OCI-LY7 (cell line): ENCODE measurements at regions not wholly inside any gene's neighbourhood (a gene's known extent, or its start where the extent isn't known, plus 50 kb on each side); places are given as distances from the start of the nearest gene placed in this dataset.

ENCODE experiments used
- BruUV-seq: library from RNA; stranded (reverse); fragments of 400-500 nt; replicated peaks from 2 replicates; lab custom pipeline; 2021; lab: Mats Ljungman, UMichigan
- CTCF ChIA-PET: fragments of 300-600 bp; sonication (Branson Sonifier 250); formaldehyde crosslinking; loops from one replicate; lab custom pipeline; 2022; ENCODE audit warnings: antibody characterized with exemption; ENCODE audit not compliant: unreplicated experiment; lab: Charles Lee
- POLR2A ChIA-PET: fragments of 300-600 bp; sonication (Branson Sonifier 250); formaldehyde crosslinking; loops from one replicate; lab custom pipeline; 2022; ENCODE audit warnings: antibody characterized with exemption; lab: Charles Lee
- DNase-seq: peaks from one replicate; pipeline ENCODE4 v3.0.0-alpha.2; 2015; ENCODE audit warnings: low spot score
- H2AFZ ChIP-seq: fragments of 200-600 bp; sonication (generic), shearing (Covaris generic); 2 replicates; pipeline ENCODE4 v1.6.1; 2014; ENCODE audit warnings: mild to moderate bottlenecking, antibody characterized with exemption, low read length, moderate library complexity
- H3K27ac ChIP-seq: fragments of 200-600 bp; sonication (generic); 2 replicates; pipeline ENCODE4 v1.5.1; 2014; ENCODE audit warnings: mixed run types, low read depth, mild to moderate bottlenecking, moderate library complexity, low read length, inconsistent platforms; ENCODE audit not compliant: poor library complexity, severe bottlenecking
- H3K36me3 ChIP-seq: fragments of 200-600 bp; sonication (generic); 2 replicates; pipeline ENCODE4 v1.6.1; 2014; ENCODE audit warnings: mild to moderate bottlenecking, antibody characterized with exemption, low read length, moderate library complexity, mixed read lengths; ENCODE audit not compliant: insufficient read depth
- H3K4me1 ChIP-seq: fragments of 200-600 bp; sonication (generic); 2 replicates; pipeline ENCODE4 v1.5.1; 2014; ENCODE audit warnings: mild to moderate bottlenecking, low read length; ENCODE audit not compliant: insufficient read depth, poor library complexity, severe bottlenecking
- H3K4me2 ChIP-seq: fragments of 200-600 bp; sonication (generic); 2 replicates; pipeline ENCODE4 v1.6.1; 2014; ENCODE audit warnings: mild to moderate bottlenecking, low read length
- H3K4me3 ChIP-seq: fragments of 200-600 bp; sonication (generic); 2 replicates; pipeline ENCODE4 v1.5.1; 2014; ENCODE audit warnings: mild to moderate bottlenecking, low read depth, low read length; ENCODE audit not compliant: poor library complexity, severe bottlenecking
- H3K79me2 ChIP-seq: fragments of 200-600 bp; sonication (generic); 2 replicates; pipeline ENCODE4 v1.6.1; 2016; ENCODE audit warnings: low read depth, mild to moderate bottlenecking, low read length, moderate library complexity, mixed read lengths; ENCODE audit not compliant: insufficient read depth
- H3K9me2 ChIP-seq: fragments of 200-600 bp; sonication (generic); 2 replicates; pipeline ENCODE4 v1.6.1; 2016; ENCODE audit warnings: mild to moderate bottlenecking, low read length, mixed read lengths; ENCODE audit not compliant: insufficient read depth
- H3K9me3 ChIP-seq: fragments of 200-600 bp; sonication (generic); 2 replicates; pipeline ENCODE4 v1.6.1; 2014; ENCODE audit warnings: mild to moderate bottlenecking, mixed run types, low read length, mixed read lengths
- H4K20me1 ChIP-seq: fragments of 200-600 bp; sonication (generic); 2 replicates; pipeline ENCODE4 v1.6.1; 2014; ENCODE audit warnings: mild to moderate bottlenecking, antibody characterized with exemption, low read length, moderate library complexity, mixed read lengths; ENCODE audit not compliant: insufficient read depth
- CTCF ChIP-seq: fragments of 200-600 bp; sonication (generic); conservative IDR thresholded peaks from 2 replicates; pipeline ENCODE4 v1.5.1; 2014; ENCODE audit warnings: mild to moderate bottlenecking, antibody characterized with exemption, low read length, moderate library complexity, mixed read lengths
- EZH2phosphoT487 ChIP-seq: fragments of 200-600 bp; sonication (generic); IDR thresholded peaks from 2 replicates; pipeline ENCODE4 v1.6.1; 2018; ENCODE audit warnings: low read depth, borderline replicate concordance, mild to moderate bottlenecking, mixed run types, antibody characterized with exemption, low read length, moderate library complexity, mixed read lengths
- intact Hi-C: fragments of 100-400 bp; cut with micrococcal nuclease; formaldehyde crosslinking; loops from one replicate; pipeline ENCODE4 v1.10.0; 2022; ENCODE audit not compliant: unreplicated experiment

GRCh38 chr10:33459602-33460001 is 125.1 kb upstream of the NRP1 start:
- no peak for DNase-seq
- no peaks in the 10 kb centered on the region for H3K9me3 ChIP-seq
- H3K4me2 ChIP-seq: no peak overlapping the region
- POLR2A ChIA-PET: no interaction called here
- no peak overlapping the region for H3K27ac ChIP-seq
- no peak overlapping the region for H3K4me3 ChIP-seq
- H3K36me3 ChIP-seq: no peaks in the 10 kb centered on the region
- BruUV-seq: no TSS peak
- no peaks in the 10 kb centered on the region for H4K20me1 ChIP-seq
- TF ChIP-seq CTCF (no peak), EZH2phosphoT487 (no peak)
- CTCF ChIA-PET: no interaction called here
- no peaks in the 10 kb centered on the region for H3K4me1 ChIP-seq
- H3K9me2 ChIP-seq: no peaks in the 10 kb centered on the region
- intact Hi-C loops: no loop called here
- no peak overlapping the region for H2AFZ ChIP-seq
- no peaks in the 10 kb centered on the region for H3K79me2 ChIP-seq

- ChIA-PET CTCF (no interaction called here), POLR2A (no interaction called here)
- Histone ChIP-seq H3K9me3 (no peaks in the 10 kb centered on the region), H3K4me2 (no peak overlapping the region), H3K36me3 (no peaks in the 10 kb centered on the region), H2AFZ (no peak overlapping the region), H3K4me3 (no peak overlapping the region), H4K20me1 (no peaks in the 10 kb centered on the region), H3K79me2 (no peaks in the 10 kb centered on the region), H3K27ac (no peak overlapping the region), H3K4me1 (no peaks in the 10 kb centered on the region), H3K9me2 (no peaks in the 10 kb centered on the region)
- BruUV-seq: no TSS peak
- DNase-seq: no peak
- TF ChIP-seq CTCF: no peak
- TF ChIP-seq EZH2phosphoT487: no peak
- intact Hi-C loops: no loop called here
Observed at GRCh38 chr10:33455029-33455428, 120.6 kb upstream of the NRP1 start.

- no peak overlapping the region for H3K4me2 ChIP-seq
- no peaks in the 10 kb centered on the region for H3K79me2 ChIP-seq
- DNase-seq: no peak
- POLR2A ChIA-PET: no interaction called here
- no peak overlapping the region for H3K4me3 ChIP-seq
- no peaks in the 10 kb centered on the region for H3K36me3 ChIP-seq
- H3K9me3 ChIP-seq: no peaks in the 10 kb centered on the region
- H2AFZ ChIP-seq: no peak overlapping the region
- no TSS peak for BruUV-seq
- H3K27ac ChIP-seq: no peak overlapping the region
- no peaks in the 10 kb centered on the region for H3K4me1 ChIP-seq
- CTCF ChIA-PET: no interaction called here
- no peaks in the 10 kb centered on the region for H3K9me2 ChIP-seq
- H4K20me1 ChIP-seq: no peaks in the 10 kb centered on the region
- intact Hi-C loops: no loop called here
- TF ChIP-seq CTCF (no peak), EZH2phosphoT487 (no peak)
Observed at GRCh38 chr10:33454554-33454953, 120.1 kb upstream of the NRP1 start.
